ENCODE measurements at regions not wholly inside any gene's neighbourhood (a gene's known extent, or its start where the extent isn't known, plus 50 kb on each side); places are given as distances from the start of the nearest gene placed in this dataset.

- Histone ChIP-seq H3K4me2 (ENCODE audit: low read depth, low read length, poor library complexity, severe bottlenecking) (no peak overlapping the region), H3K4me1 (ENCODE audit: insufficient read depth, low read length, poor library complexity, severe bottlenecking) (no peaks in the 10 kb centered on the region), H3K9me3 (ENCODE audit: insufficient read depth, low read depth, low read length) (no peaks in the 10 kb centered on the region), H4K20me1 (ENCODE audit: insufficient read depth, low read length, poor library complexity, severe bottlenecking) (no peaks in the 10 kb centered on the region), H2AFZ (ENCODE audit: low read length) (no peak overlapping the region), H3F3A (ENCODE audit: low read depth) (no peaks in the 10 kb centered on the region), H3K36me3 (ENCODE audit: insufficient read depth, low read length) (no peaks in the 10 kb centered on the region), H3K9ac (ENCODE audit: low read depth, low read length, poor library complexity, severe bottlenecking) (no peak overlapping the region), H3K9me2 (replicated peaks; ENCODE audit: low read depth, low read length) (no peaks in the 10 kb centered on the region), H3K27me3 (ENCODE audit: insufficient read depth, low read length, poor library complexity, severe bottlenecking) (no peaks in the 10 kb centered on the region), H3K4me3 (ENCODE audit: low read length, poor library complexity, severe bottlenecking) (no peak overlapping the region), H3K79me2 (ENCODE audit: insufficient read depth, low read length) (no peaks in the 10 kb centered on the region)
- TF ChIP-seq, protein P1, sequence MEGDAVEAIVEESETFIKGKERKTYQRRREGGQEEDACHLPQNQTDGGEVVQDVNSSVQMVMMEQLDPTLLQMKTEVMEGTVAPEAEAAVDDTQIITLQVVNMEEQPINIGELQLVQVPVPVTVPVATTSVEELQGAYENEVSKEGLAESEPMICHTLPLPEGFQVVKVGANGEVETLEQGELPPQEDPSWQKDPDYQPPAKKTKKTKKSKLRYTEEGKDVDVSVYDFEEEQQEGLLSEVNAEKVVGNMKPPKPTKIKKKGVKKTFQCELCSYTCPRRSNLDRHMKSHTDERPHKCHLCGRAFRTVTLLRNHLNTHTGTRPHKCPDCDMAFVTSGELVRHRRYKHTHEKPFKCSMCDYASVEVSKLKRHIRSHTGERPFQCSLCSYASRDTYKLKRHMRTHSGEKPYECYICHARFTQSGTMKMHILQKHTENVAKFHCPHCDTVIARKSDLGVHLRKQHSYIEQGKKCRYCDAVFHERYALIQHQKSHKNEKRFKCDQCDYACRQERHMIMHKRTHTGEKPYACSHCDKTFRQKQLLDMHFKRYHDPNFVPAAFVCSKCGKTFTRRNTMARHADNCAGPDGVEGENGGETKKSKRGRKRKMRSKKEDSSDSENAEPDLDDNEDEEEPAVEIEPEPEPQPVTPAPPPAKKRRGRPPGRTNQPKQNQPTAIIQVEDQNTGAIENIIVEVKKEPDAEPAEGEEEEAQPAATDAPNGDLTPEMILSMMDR (conservative IDR thresholded peaks at IDR 0.05; ENCODE audit: low read length): no peak
- no peak for TF ChIP-seq EZH2phosphoT487 (IDR thresholded peaks at IDR 0.05; ENCODE audit: borderline replicate concordance)
Measured at GRCh38 chr3:732326-732928, 360.4 kb upstream of the CNTN6 start.

DNA sequence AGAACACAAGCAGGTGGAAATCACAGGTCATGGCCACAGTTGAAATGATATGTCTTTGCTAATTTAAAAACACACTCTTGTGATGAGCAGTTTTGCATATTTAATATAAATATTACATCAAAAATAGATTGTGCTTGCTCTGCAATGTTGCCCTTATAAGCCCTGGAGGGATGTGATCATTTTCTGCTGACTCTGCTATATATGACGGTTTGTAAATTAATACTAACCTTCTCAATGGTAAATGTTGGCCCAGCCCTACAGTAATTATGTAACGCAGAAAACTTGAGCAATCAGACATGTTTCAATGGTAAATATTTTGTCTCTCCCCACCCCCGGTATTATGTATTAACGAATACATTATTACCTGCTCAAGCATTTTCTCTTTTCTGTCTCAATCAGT lies 359.5 kb upstream of the CNTN6 start:
- no peaks in the 10 kb centered on the region for H4K20me1 ChIP-seq (ENCODE audit: insufficient read depth, low read length, poor library complexity, severe bottlenecking)
- no peak overlapping the region for H3K9ac ChIP-seq (ENCODE audit: low read depth, low read length, poor library complexity, severe bottlenecking)
- no peak overlapping the region for H2AFZ ChIP-seq (ENCODE audit: low read length)
- TF ChIP-seq, protein P1 (conservative IDR thresholded peaks at IDR 0.05; ENCODE audit: low read length): no peak
- TF ChIP-seq EZH2phosphoT487 (IDR thresholded peaks at IDR 0.05; ENCODE audit: borderline replicate concordance): no peak
- no peaks in the 10 kb centered on the region for H3K4me1 ChIP-seq (ENCODE audit: insufficient read depth, low read length, poor library complexity, severe bottlenecking)
- H3K36me3 ChIP-seq (ENCODE audit: insufficient read depth, low read length): no peaks in the 10 kb centered on the region
- no peak overlapping the region for H3K4me2 ChIP-seq (ENCODE audit: low read depth, low read length, poor library complexity, severe bottlenecking)
- no peak overlapping the region for H3K4me3 ChIP-seq (ENCODE audit: low read length, poor library complexity, severe bottlenecking)
- no peaks in the 10 kb centered on the region for H3F3A ChIP-seq (ENCODE audit: low read depth)
- H3K79me2 ChIP-seq (ENCODE audit: insufficient read depth, low read length): no peaks in the 10 kb centered on the region
- H3K9me3 ChIP-seq (ENCODE audit: insufficient read depth, low read depth, low read length): no peaks in the 10 kb centered on the region
- H3K9me2 ChIP-seq (replicated peaks; ENCODE audit: low read depth, low read length): no peaks in the 10 kb centered on the region
- no peaks in the 10 kb centered on the region for H3K27me3 ChIP-seq (ENCODE audit: insufficient read depth, low read length, poor library complexity, severe bottlenecking)

DNA sequence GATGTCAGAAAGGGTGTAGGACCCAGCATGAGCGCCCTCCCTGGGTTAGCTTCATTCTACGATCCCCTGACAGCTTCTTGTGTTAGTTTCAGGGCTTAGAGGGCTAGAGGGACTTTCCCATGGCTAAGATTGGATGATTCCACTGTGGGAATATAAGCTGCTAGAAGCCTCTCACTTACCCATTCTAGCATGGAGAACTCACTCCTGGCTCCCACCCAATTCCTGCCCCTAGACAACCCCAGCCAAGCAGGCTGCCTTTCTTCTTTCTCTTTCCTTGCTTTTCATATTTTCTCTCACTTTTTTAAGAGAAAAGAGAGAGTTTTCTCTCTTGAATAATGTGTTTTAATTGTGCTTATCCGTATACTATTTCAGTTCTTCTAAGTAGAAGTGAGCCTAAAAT lies 335.1 kb upstream of the CNTN6 start:
- TF ChIP-seq, protein P1 (conservative IDR thresholded peaks at IDR 0.05; ENCODE audit: low read length): no peak
- no peak for TF ChIP-seq EZH2phosphoT487 (IDR thresholded peaks at IDR 0.05; ENCODE audit: borderline replicate concordance)
- Histone ChIP-seq H3K4me3 (ENCODE audit: low read length, poor library complexity, severe bottlenecking) (no peak overlapping the region), H3K9ac (ENCODE audit: low read depth, low read length, poor library complexity, severe bottlenecking) (no peak overlapping the region)

More for the DNA sequence above, 335.1 kb upstream of the CNTN6 start:
- Histone ChIP-seq H3F3A (ENCODE audit: low read depth) (no peaks in the 10 kb centered on the region), H3K9me3 (ENCODE audit: insufficient read depth, low read depth, low read length) (peaks cover 14% of the 10 kb centered on the region; the same call in 1 of the 2 replicates), H3K79me2 (ENCODE audit: insufficient read depth, low read length) (no peaks in the 10 kb centered on the region), H3K27me3 (ENCODE audit: insufficient read depth, low read length, poor library complexity, severe bottlenecking) (no peaks in the 10 kb centered on the region), H4K20me1 (ENCODE audit: insufficient read depth, low read length, poor library complexity, severe bottlenecking) (no peaks in the 10 kb centered on the region), H3K4me2 (ENCODE audit: low read depth, low read length, poor library complexity, severe bottlenecking) (no peak overlapping the region), H3K4me1 (ENCODE audit: insufficient read depth, low read length, poor library complexity, severe bottlenecking) (no peaks in the 10 kb centered on the region), H2AFZ (ENCODE audit: low read length) (no peak overlapping the region), H3K9me2 (replicated peaks; ENCODE audit: low read depth, low read length) (no peaks in the 10 kb centered on the region), H3K36me3 (ENCODE audit: insufficient read depth, low read length) (no peaks in the 10 kb centered on the region)

All from Loucy (cell line).